HL-60 (cell line): ENCODE measurements at regions not wholly inside any gene's neighbourhood (a gene's known extent, or its start where the extent isn't known, plus 50 kb on each side); places are given as distances from the start of the nearest gene placed in this dataset.

Experiments
- CTCF ChIP-seq: IDR thresholded peaks from one replicate; pipeline ENCODE4 v1.5.1; 2011; ENCODE audit warnings: low read length, control low read depth, inconsistent platforms; ENCODE audit not compliant: insufficient read depth
- GABPA ChIP-seq: IDR thresholded peaks from 2 replicates; pipeline ENCODE4 v1.6.1; 2012; ENCODE audit warnings: low read depth
- POLR2AphosphoS5 ChIP-seq: IDR thresholded peaks from 2 replicates; pipeline ENCODE4 v1.6.1; 2012; ENCODE audit warnings: low read depth

GRCh38 chr3:22621205-22621809, 581.8 kb upstream of the UBE2E2 start:
- TF ChIP-seq CTCF = no peak
- TF ChIP-seq POLR2AphosphoS5 = no peak
- no peak for TF ChIP-seq GABPA
